ENCODE measurements at regions not wholly inside any gene's neighbourhood (a gene's known extent, or its start where the extent isn't known, plus 50 kb on each side); places are given as distances from the start of the nearest gene placed in this dataset.
"Not testable (repeated sequence)": the region's sequence is repeated elsewhere in the genome, so short reads cannot be mapped to it uniquely, and the experiment has no call there.

DNA sequence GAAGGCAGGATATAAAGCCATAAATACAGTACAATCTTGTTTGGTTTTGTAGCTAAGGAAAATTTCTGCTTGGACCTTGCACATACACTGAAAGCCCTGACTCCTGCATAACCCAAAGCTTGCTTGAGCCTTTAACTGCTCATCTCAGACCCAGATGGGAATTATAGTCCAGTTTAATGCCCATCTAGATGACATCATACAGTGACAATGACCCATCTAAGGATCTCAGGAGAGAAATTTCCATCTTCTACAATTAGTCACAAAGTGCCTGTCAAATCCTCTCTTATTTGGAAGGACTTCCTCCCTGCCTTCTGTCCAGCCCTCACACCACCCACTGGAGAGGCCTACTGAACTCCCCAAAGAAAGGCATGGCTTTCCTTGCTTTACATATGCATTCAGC is 69.3 kb downstream of the BTBD3 start:
- ChIA-PET CTCF (no interaction called here), POLR2A (no interaction called here)
- Histone ChIP-seq H3K9me3 (ENCODE audit: control extremely low read depth in 1 of 5, control insufficient read depth in 4 of 5, insufficient read depth in 2 of 5, low read depth in 1 of 5, low read length in 4 of 5) (no peaks in the 10 kb centered on the region), H3K27me3 (replicated peaks in 2 of 5; ENCODE audit: control insufficient read depth in 4 of 5, insufficient read depth in 5 of 5, low read length in 4 of 5) (no peaks in the 10 kb centered on the region), H3K4me3 (ENCODE audit: control insufficient read depth in 1 of 7, extremely low read depth in 1 of 7, insufficient read depth in 4 of 7, low read depth in 2 of 7, low read length in 6 of 7) (no peak overlapping the region), H3K27ac (ENCODE audit: insufficient read depth in 1 of 2, low read depth in 1 of 2, low read length in 2 of 2, poor library complexity in 1 of 2, severe bottlenecking in 2 of 2) (no peak overlapping the region), H3K36me3 (ENCODE audit: control insufficient read depth in 4 of 4, insufficient read depth in 4 of 4, low read length in 3 of 4) (no peaks in the 10 kb centered on the region), H3K4me1 (ENCODE audit: control extremely low read depth in 1 of 4, control insufficient read depth in 4 of 4, insufficient read depth in 4 of 4, low read length in 3 of 4) (no peaks in the 10 kb centered on the region)
- DNase-seq: no peak

DNA sequence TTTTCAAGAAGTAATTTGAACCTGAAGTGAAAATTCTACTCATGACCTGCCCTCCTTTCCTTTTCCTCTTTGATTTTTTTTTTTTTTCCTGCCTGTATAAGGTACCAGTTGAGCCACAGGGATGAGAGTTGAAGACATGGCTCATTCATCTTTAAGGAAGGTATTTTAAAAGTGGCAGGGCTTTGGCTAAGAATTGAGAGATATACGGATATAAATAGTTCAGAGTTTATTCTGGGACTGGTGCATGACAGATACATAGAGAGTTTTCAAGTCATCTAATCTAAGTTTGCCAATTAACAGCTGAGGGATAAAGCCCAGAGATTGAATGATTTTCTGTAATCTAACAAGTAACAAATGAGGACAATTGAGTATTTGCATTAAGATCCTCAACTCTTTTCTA is 69.8 kb downstream of the BTBD3 start:
- H3K4me3 ChIP-seq (ENCODE audit: control insufficient read depth in 1 of 7, extremely low read depth in 1 of 7, insufficient read depth in 4 of 7, low read depth in 2 of 7, low read length in 6 of 7): no peak overlapping the region
- no peaks in the 10 kb centered on the region for H3K27me3 ChIP-seq (replicated peaks in 2 of 5; ENCODE audit: control insufficient read depth in 4 of 5, insufficient read depth in 5 of 5, low read length in 4 of 5)
- H3K27ac ChIP-seq (ENCODE audit: insufficient read depth in 1 of 2, low read depth in 1 of 2, low read length in 2 of 2, poor library complexity in 1 of 2, severe bottlenecking in 2 of 2): no peak overlapping the region
- H3K9me3 ChIP-seq (ENCODE audit: control extremely low read depth in 1 of 5, control insufficient read depth in 4 of 5, insufficient read depth in 2 of 5, low read depth in 1 of 5, low read length in 4 of 5): no peaks in the 10 kb centered on the region
- DNase-seq: no peak
- WGBS (ENCODE audit: insufficient coverage): no CpG with 5 or more reads among the region's 1 CpG
- CTCF ChIA-PET: no interaction called here
- H3K4me1 ChIP-seq (ENCODE audit: control extremely low read depth in 1 of 4, control insufficient read depth in 4 of 4, insufficient read depth in 4 of 4, low read length in 3 of 4): no peaks in the 10 kb centered on the region
- H3K36me3 ChIP-seq (ENCODE audit: control insufficient read depth in 4 of 4, insufficient read depth in 4 of 4, low read length in 3 of 4): no peaks in the 10 kb centered on the region
- POLR2A ChIA-PET: no interaction called here

DNA sequence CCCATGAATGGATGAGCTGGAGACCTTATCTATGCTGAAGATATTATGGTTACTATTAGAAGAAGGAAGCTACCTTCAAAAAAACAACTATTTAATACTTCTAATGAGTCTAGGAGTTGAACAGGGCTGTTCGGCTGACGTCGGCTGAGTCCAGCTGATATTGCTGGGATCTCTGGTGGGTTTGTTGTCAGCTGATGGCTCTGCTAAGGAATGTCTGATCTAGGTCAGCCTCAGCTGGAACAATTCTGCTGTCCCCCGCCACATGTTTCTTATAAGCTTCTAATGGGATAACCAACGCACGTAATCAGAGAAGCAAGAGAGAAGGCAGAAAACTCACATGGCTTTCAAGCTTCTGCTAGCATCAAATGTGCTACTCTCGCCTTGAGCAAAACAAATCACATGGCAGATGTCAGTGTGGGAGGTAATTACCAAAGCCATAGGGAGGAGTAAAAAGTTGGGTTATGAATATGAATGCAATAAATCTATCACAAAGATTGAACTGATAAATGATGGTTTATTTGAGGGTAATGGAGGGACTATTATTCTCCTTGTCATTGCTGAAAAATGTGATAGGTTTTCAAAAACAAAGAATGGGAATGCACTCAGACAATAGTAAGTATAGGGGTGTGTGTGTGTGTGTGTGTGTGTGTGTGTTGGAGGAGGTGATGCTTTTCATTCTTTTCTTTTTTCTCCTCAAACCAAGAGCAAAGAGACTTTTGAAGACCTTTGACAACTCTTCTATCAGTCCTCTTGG is 71.5 kb downstream of the BTBD3 start:
- Histone ChIP-seq H3K27ac (ENCODE audit: insufficient read depth in 1 of 2, low read depth in 1 of 2, low read length in 2 of 2, poor library complexity in 1 of 2, severe bottlenecking in 2 of 2) (no peak overlapping the region), H3K27me3 (replicated peaks in 2 of 5; ENCODE audit: control insufficient read depth in 4 of 5, insufficient read depth in 5 of 5, low read length in 4 of 5) (no peaks in the 10 kb centered on the region), H3K36me3 (ENCODE audit: control insufficient read depth in 4 of 4, insufficient read depth in 4 of 4, low read length in 3 of 4) (no peaks in the 10 kb centered on the region), H3K4me3 (ENCODE audit: control insufficient read depth in 1 of 7, extremely low read depth in 1 of 7, insufficient read depth in 4 of 7, low read depth in 2 of 7, low read length in 6 of 7) (no peak overlapping the region), H3K9me3 (ENCODE audit: control extremely low read depth in 1 of 5, control insufficient read depth in 4 of 5, insufficient read depth in 2 of 5, low read depth in 1 of 5, low read length in 4 of 5) (no peaks in the 10 kb centered on the region), H3K4me1 (ENCODE audit: control extremely low read depth in 1 of 4, control insufficient read depth in 4 of 4, insufficient read depth in 4 of 4, low read length in 3 of 4) (no peaks in the 10 kb centered on the region)
- CTCF ChIA-PET: no interaction called here
- no peak for DNase-seq
- POLR2A ChIA-PET: no interaction called here
- WGBS (ENCODE audit: insufficient coverage): 100% methylated on average over 7 of the region's 7 CpGs

DNA sequence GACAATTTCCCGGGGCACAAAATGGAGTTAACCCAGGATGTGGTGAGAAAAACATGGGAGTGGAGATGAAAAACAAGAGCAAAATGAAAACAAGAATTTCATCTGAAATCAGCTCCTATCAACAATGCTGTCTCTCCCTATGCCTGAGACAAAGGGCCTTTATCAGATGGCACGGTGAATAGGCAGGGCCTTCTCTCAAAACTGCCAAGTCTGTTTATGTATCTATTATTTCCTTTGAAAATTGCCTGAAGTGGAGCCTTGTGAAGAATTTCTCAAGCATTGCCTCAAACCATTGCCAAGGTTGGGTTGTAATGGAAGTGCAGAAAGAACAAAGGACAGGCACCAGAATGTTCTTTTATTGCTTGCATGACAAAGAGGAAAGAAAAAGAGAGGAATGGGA is 74.7 kb downstream of the BTBD3 start:
- Histone ChIP-seq H3K36me3 (ENCODE audit: control insufficient read depth in 4 of 4, insufficient read depth in 4 of 4, low read length in 3 of 4) (no peaks in the 10 kb centered on the region), H3K9me3 (ENCODE audit: control extremely low read depth in 1 of 5, control insufficient read depth in 4 of 5, insufficient read depth in 2 of 5, low read depth in 1 of 5, low read length in 4 of 5) (no peaks in the 10 kb centered on the region), H3K4me1 (ENCODE audit: control extremely low read depth in 1 of 4, control insufficient read depth in 4 of 4, insufficient read depth in 4 of 4, low read length in 3 of 4) (peaks cover 0 to 4% (median 0%) of the 10 kb centered on the region in 4 experiments), H3K27me3 (replicated peaks in 2 of 5; ENCODE audit: control insufficient read depth in 4 of 5, insufficient read depth in 5 of 5, low read length in 4 of 5) (no peaks in the 10 kb centered on the region), H3K4me3 (ENCODE audit: control insufficient read depth in 1 of 7, extremely low read depth in 1 of 7, insufficient read depth in 4 of 7, low read depth in 2 of 7, low read length in 6 of 7) (no peak overlapping the region), H3K27ac (ENCODE audit: insufficient read depth in 1 of 2, low read depth in 1 of 2, low read length in 2 of 2, poor library complexity in 1 of 2, severe bottlenecking in 2 of 2) (no peak overlapping the region)
- ChIA-PET CTCF (no interaction called here), POLR2A (no interaction called here)
- WGBS (ENCODE audit: insufficient coverage): 100% methylated on average over 1 of the region's 2 CpGs
- no peak for DNase-seq

DNA sequence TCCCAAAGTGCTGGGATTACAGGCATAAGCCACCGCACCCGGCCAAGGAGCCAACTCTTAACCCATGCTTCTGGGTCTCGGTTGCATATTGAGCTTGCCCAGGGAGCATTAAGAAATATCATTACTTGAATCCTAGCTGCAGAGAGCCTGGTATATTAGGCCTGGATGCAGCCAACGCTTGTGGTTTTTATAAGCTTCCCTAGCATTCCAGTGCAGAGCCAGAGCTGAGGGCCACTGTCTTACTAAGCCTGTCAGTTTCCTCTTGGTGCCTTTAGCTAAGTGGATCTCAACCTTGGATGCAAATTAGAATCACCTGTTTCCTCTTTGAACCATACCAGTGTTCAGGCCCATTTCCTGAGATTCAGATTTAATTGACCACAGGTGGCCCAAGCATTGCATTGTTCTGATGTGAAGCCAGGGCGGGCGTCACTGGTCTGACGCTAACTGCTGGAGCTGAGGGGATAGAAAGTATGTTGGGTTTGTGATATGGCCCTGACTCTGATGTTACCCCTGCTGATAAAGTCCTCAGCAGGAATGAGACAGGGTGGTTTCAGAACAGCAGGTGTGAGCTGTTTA is 76.3 kb downstream of the BTBD3 start:
- H3K4me1 ChIP-seq (ENCODE audit: control extremely low read depth in 1 of 4, control insufficient read depth in 4 of 4, insufficient read depth in 4 of 4, low read length in 3 of 4): peaks cover 0 to 4% (median 0%) of the 10 kb centered on the region in 4 experiments
- POLR2A ChIA-PET: no interaction called here
- H3K27ac ChIP-seq (ENCODE audit: insufficient read depth in 1 of 2, low read depth in 1 of 2, low read length in 2 of 2, poor library complexity in 1 of 2, severe bottlenecking in 2 of 2): no peak overlapping the region
- no peak for DNase-seq
- WGBS (ENCODE audit: insufficient coverage): 97% methylated on average over 4 of the region's 7 CpGs
- CTCF ChIA-PET: interaction anchor here (1.4 kb wide), 1 partner anchor 19 kb away, joined by 3 read pairs; no protein-coding TSS in a partner anchor
- H3K4me3 ChIP-seq (ENCODE audit: control insufficient read depth in 1 of 7, extremely low read depth in 1 of 7, insufficient read depth in 4 of 7, low read depth in 2 of 7, low read length in 6 of 7): no peak overlapping the region
- no peaks in the 10 kb centered on the region for H3K9me3 ChIP-seq (ENCODE audit: control extremely low read depth in 1 of 5, control insufficient read depth in 4 of 5, insufficient read depth in 2 of 5, low read depth in 1 of 5, low read length in 4 of 5)
- no peaks in the 10 kb centered on the region for H3K36me3 ChIP-seq (ENCODE audit: control insufficient read depth in 4 of 4, insufficient read depth in 4 of 4, low read length in 3 of 4)
- no peaks in the 10 kb centered on the region for H3K27me3 ChIP-seq (replicated peaks in 2 of 5; ENCODE audit: control insufficient read depth in 4 of 5, insufficient read depth in 5 of 5, low read length in 4 of 5)

DNA sequence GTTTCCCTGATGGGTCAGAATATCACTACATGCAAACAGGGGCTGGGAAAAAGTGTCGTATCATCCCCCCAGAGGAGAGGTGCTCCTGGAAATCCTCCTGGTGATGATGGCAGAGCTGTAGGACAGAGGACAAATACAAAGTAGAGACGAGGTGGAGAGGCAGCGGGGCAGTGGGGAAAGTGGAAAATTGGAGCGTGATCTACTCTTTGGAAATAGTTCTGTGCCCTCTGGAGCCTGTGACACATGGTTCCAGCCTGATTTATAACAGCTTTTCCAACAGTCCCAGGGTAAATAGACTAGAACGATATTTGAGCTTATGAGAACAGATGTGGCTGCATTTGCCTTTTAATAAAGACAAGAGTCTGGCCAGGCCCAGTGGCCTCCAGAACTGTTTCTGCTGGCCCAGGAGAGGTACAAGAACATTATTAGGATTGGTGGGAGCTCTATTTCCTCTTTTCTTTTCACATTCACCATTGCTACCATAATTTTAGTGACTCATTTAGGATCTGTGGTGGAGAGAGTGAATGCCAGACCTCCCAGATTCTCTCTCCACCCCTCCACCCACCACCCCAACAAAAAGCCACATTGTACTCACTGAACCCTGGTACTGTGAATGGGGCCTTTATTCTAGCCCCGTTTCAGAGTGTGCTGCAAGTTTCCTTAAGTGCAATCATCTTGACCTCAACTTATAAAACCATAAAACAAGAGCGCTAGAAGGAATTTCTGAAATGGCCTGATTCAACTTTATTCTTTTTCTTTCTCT is 78.3 kb downstream of the BTBD3 start:
- WGBS (ENCODE audit: insufficient coverage): 88% methylated on average over 5 of the region's 7 CpGs
- peaks cover 0 to 4% (median 0%) of the 10 kb centered on the region in 4 experiments for H3K4me1 ChIP-seq (ENCODE audit: control extremely low read depth in 1 of 4, control insufficient read depth in 4 of 4, insufficient read depth in 4 of 4, low read length in 3 of 4)
- CTCF ChIA-PET: interaction anchor here (1.6 kb wide), 1 partner anchor 16 kb away, joined by 6 read pairs; no protein-coding TSS in a partner anchor
- DNase-seq: no peak
- no peak overlapping the region for H3K27ac ChIP-seq (ENCODE audit: insufficient read depth in 1 of 2, low read depth in 1 of 2, low read length in 2 of 2, poor library complexity in 1 of 2, severe bottlenecking in 2 of 2)
- no peaks in the 10 kb centered on the region for H3K27me3 ChIP-seq (replicated peaks in 2 of 5; ENCODE audit: control insufficient read depth in 4 of 5, insufficient read depth in 5 of 5, low read length in 4 of 5)
- no peak overlapping the region for H3K4me3 ChIP-seq (ENCODE audit: control insufficient read depth in 1 of 7, extremely low read depth in 1 of 7, insufficient read depth in 4 of 7, low read depth in 2 of 7, low read length in 6 of 7)
- no peaks in the 10 kb centered on the region for H3K36me3 ChIP-seq (ENCODE audit: control insufficient read depth in 4 of 4, insufficient read depth in 4 of 4, low read length in 3 of 4)
- POLR2A ChIA-PET: no interaction called here
- no peaks in the 10 kb centered on the region for H3K9me3 ChIP-seq (ENCODE audit: control extremely low read depth in 1 of 5, control insufficient read depth in 4 of 5, insufficient read depth in 2 of 5, low read depth in 1 of 5, low read length in 4 of 5)

DNA sequence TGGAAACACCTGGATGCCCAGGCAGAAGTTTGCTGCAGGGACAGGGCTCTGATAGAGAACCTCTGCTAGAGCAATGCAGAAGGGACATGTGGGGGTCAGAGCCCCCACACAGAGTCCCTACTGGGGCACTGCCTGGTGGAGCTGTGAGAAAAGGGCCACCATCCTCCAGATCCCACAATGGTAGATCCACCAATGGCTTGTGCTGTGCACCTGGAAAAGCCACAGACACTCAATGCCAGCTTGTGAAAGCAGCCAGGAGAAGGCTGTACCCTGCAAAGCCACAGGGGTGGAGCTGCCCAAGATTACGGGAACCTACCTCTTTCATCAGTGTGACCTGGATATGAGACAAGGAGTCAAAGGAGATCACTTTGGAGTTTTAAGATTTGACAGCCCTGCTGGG is 87.1 kb downstream of the BTBD3 start:
- DNase-seq; H3K36me3 ChIP-seq (ENCODE audit: control insufficient read depth in 4 of 4, insufficient read depth in 4 of 4, low read length in 3 of 4); H3K4me1 ChIP-seq (ENCODE audit: control extremely low read depth in 1 of 4, control insufficient read depth in 4 of 4, insufficient read depth in 4 of 4, low read length in 3 of 4); H3K27me3 ChIP-seq (replicated peaks in 2 of 5; ENCODE audit: control insufficient read depth in 4 of 5, insufficient read depth in 5 of 5, low read length in 4 of 5); H3K27ac ChIP-seq (ENCODE audit: insufficient read depth in 1 of 2, low read depth in 1 of 2, low read length in 2 of 2, poor library complexity in 1 of 2, severe bottlenecking in 2 of 2); POLR2A ChIA-PET; H3K9me3 ChIP-seq (ENCODE audit: control extremely low read depth in 1 of 5, control insufficient read depth in 4 of 5, insufficient read depth in 2 of 5, low read depth in 1 of 5, low read length in 4 of 5); H3K4me3 ChIP-seq (ENCODE audit: control insufficient read depth in 1 of 7, extremely low read depth in 1 of 7, insufficient read depth in 4 of 7, low read depth in 2 of 7, low read length in 6 of 7): not testable (repeated sequence)
- WGBS (ENCODE audit: insufficient coverage): 100% methylated on average over 1 of the region's 1 CpG
- CTCF ChIA-PET: interaction anchor here (0.7 kb wide), 1 partner anchor 374 kb away, joined by 3 read pairs; no protein-coding TSS in a partner anchor
